K562 (cell line): ENCODE measurements at regions not wholly inside any gene's neighbourhood (a gene's known extent, or its start where the extent isn't known, plus 50 kb on each side); places are given as distances from the start of the nearest gene placed in this dataset.

ENCODE experiments used
- ATAC-seq: fragments of 200-7000 bp; cut with Tn5 transposase; 3 replicates; pipeline ENCODE4 v1.9.1; 2020; ENCODE audit warnings: moderate library complexity
- BruUV-seq: library from RNA; stranded (reverse); fragments of 400-500 nt; replicated peaks from 2 replicates; lab custom pipeline; 2021; lab: Mats Ljungman, UMichigan
- CTCF ChIA-PET: fragments of 300-600 bp; formaldehyde crosslinking; extraction: SDS; loops from one replicate; lab custom pipeline; 2021; ENCODE audit warnings: low intra/inter-chr PET ratio; lab: Yijun Ruan, JAX
- POLR2A ChIA-PET: fragments of 300-600, 350-650 bp; sonication (Branson Sonifier 250); formaldehyde crosslinking; extraction: SDS; loops from one replicate; lab custom pipeline; 2021; ENCODE audit warnings: antibody characterized with exemption, inconsistent platforms; lab: Yijun Ruan, JAX
- DNase-seq, 4 experiments: peaks; one replicate each; pipeline versions ENCODE4 v3.0.0 to v3.0.0-alpha.2; 2011 to 2018; ENCODE audit warnings: low spot score in 3 of 4, mixed read lengths in 3 of 4; ENCODE audit errors: extremely low read depth in 1 of 4
- FAIRE-seq: peaks from 2 replicates; lab custom pipeline; 2011; peaks lifted over from hg19 to GRCh38; lab: Jason Lieb, UNC
- H2AFZ ChIP-seq: 2 replicates; pipeline ENCODE4 v1.6.0; 2011; ENCODE audit warnings: low read depth, low read length, control low read depth, inconsistent platforms
- H3K27ac ChIP-seq: fragments of 200-600 bp; 3 replicates; pipeline ENCODE4 v1.8.0; 2011; ENCODE audit warnings: low read depth, mild to moderate bottlenecking, control low read depth, inconsistent platforms, low read length, moderate library complexity, mixed read lengths; ENCODE audit errors: extremely low read depth
- H3K27me3 ChIP-seq, 2 experiments: fragments of 300-600 bp in 1 of 2; 2 replicates in 1 of 2; 3 replicates in 1 of 2; pipeline versions ENCODE4 v1.6.0 to v1.8.0; 2011; ENCODE audit warnings: inconsistent platforms in 2 of 2, low read length in 2 of 2, mild to moderate bottlenecking in 1 of 2, mixed read lengths in 1 of 2, moderate library complexity in 1 of 2; ENCODE audit not compliant: control insufficient read depth in 2 of 2, insufficient read depth in 2 of 2
- H3K36me3 ChIP-seq: fragments of 300-600 bp; 3 replicates; pipeline ENCODE4 v1.8.0; 2011; ENCODE audit warnings: mild to moderate bottlenecking, low read length, inconsistent platforms; ENCODE audit not compliant: control insufficient read depth, insufficient read depth
- H3K4me1 ChIP-seq, 2 experiments: fragments of 200-600 bp in 1 of 2; replicated peaks in 1 of 2; 2 replicates in 1 of 2; 3 replicates in 1 of 2; pipeline versions ENCODE4 v1.5.1 to v1.8.0; 2011; ENCODE audit warnings: inconsistent platforms in 2 of 2, low read length in 2 of 2, mild to moderate bottlenecking in 1 of 2, mixed read lengths in 1 of 2, moderate library complexity in 1 of 2; ENCODE audit not compliant: control insufficient read depth in 2 of 2, insufficient read depth in 2 of 2
- H3K4me2 ChIP-seq: 2 replicates; pipeline ENCODE4 v1.6.1; 2011; ENCODE audit warnings: low read length, control low read depth, inconsistent platforms, mixed read lengths; ENCODE audit not compliant: insufficient read depth
- H3K4me3 ChIP-seq: fragments of 200-600 bp; sonication (generic), shearing (Covaris generic); 2 replicates; pipeline ENCODE4 v1.5.1; 2016; ENCODE audit warnings: control low read depth, inconsistent platforms
- H3K79me2 ChIP-seq: fragments of 200-600 bp; 3 replicates; pipeline ENCODE4 v1.8.0; 2011; ENCODE audit warnings: low read length, inconsistent platforms; ENCODE audit not compliant: control insufficient read depth, insufficient read depth
- H3K9ac ChIP-seq, 2 experiments: 2 replicates each; pipeline versions ENCODE4 v1.6.0 to v1.6.1; 2011; ENCODE audit warnings: low read depth in 2 of 2, low read length in 2 of 2, control low read depth in 1 of 2, inconsistent platforms in 1 of 2, mild to moderate bottlenecking in 1 of 2, mixed read lengths in 1 of 2; ENCODE audit not compliant: insufficient read depth in 1 of 2
- H3K9me1 ChIP-seq: one replicate; pipeline ENCODE4 v1.6.0; 2011; ENCODE audit warnings: inconsistent platforms, mild to moderate bottlenecking, low read length, moderate library complexity; ENCODE audit not compliant: control insufficient read depth, insufficient read depth
- H3K9me3 ChIP-seq: replicated peaks from 2 replicates; pipeline ENCODE4 v1.5.1; 2011; ENCODE audit warnings: low read depth, low read length, inconsistent platforms; ENCODE audit not compliant: control insufficient read depth, insufficient read depth
- H4K20me1 ChIP-seq: replicated peaks from 2 replicates; pipeline ENCODE4 v1.6.1; 2011; ENCODE audit warnings: low read length, inconsistent platforms, mixed read lengths; ENCODE audit not compliant: control insufficient read depth, insufficient read depth
- CAMTA2 ChIP-seq: fragments of 250-450 bp; sonication (Bioruptor Pico); conservative IDR thresholded peaks from 2 replicates; pipeline ENCODE4 v1.5.1; 2022
- KLF1 ChIP-seq: fragments of 450-650 bp; IDR thresholded peaks from 2 replicates; pipeline ENCODE4 v1.6.1; 2016; ENCODE audit warnings: missing genetic modification characterization, missing compliant biosample characterization
- MTA3 ChIP-seq: fragments of 450-650 bp; formaldehyde crosslinking; IDR thresholded peaks from 2 replicates; pipeline ENCODE4 v1.6.1; 2017; ENCODE audit warnings: mild to moderate bottlenecking, borderline replicate concordance
- NFIX ChIP-seq: fragments of 250-450 bp; sonication (Bioruptor Pico); IDR thresholded peaks from 2 replicates; pipeline ENCODE4 v1.4.0; 2020; ENCODE audit warnings: low read depth, mild to moderate bottlenecking, moderate library complexity
- PYGO2 ChIP-seq: fragments of 450-650 bp; IDR thresholded peaks from 2 replicates; pipeline ENCODE4 v1.6.1; 2016; ENCODE audit warnings: mild to moderate bottlenecking, missing genetic modification characterization, moderate library complexity, missing compliant biosample characterization
- SRSF7 ChIP-seq: fragments of 200-400 bp; formaldehyde crosslinking; optimal IDR thresholded peaks from 2 replicates; pipeline ENCODE3; 2017; ENCODE audit warnings: mild to moderate bottlenecking, low read depth, low read length
- WGBS: fragments of 100-300 bp; shearing (Covaris generic); methylation state at CpG from one replicate; pipeline ENCODE4 v1.1.6; 2016; ENCODE audit warnings: low coverage, mixed read lengths; ENCODE audit not compliant: insufficient coverage; ENCODE audit errors: missing lambda C conversion rate; 5-methylcytosine and 5-hydroxymethylcytosine counted together
- in situ Hi-C: fragments of 300-500 bp; cut with MboI; formaldehyde crosslinking; loops from 4 replicates; pipeline ENCODE4 v1.15.0; 2018; ENCODE audit warnings: inconsistent platforms, mixed read lengths
- intact Hi-C: fragments of 100-400 bp; cut with micrococcal nuclease; formaldehyde crosslinking; loops from 2 replicates; pipeline ENCODE4 v1.14.2; 2022
- TF ChIP-seq, protein P1 (sequence below): sonication (generic); formaldehyde crosslinking; IDR thresholded peaks from 2 replicates; pipeline ENCODE4 v1.8.1; 2023; ENCODE audit warnings: missing genetic modification reagents, mild to moderate bottlenecking, borderline replicate concordance

DNA sequence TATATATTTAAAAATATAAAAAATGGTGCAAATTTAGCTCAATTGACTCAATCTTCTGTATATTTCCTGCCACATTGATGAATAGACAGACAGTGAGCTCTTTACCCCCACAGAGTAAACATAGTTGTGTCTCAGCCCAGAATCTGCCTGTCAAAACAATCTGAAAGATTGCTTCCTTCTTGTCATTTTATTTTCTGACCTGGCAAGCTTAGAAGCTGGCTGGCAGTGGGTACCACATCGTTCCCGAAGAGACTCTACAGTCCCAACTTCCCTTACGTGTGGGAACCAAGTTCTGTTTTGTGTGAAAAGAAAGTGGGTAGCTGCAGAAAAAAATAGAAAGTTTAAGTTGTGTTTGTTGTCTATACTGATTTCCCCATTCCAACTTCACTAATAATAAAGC lies 629.3 kb upstream of the NEGR1 start:
- no peaks in the 10 kb centered on the region for H3K79me2 ChIP-seq
- no TSS peak for BruUV-seq
- no peaks in the 10 kb centered on the region for H4K20me1 ChIP-seq
- no peaks in the 10 kb centered on the region for H3K36me3 ChIP-seq
- H3K27me3 ChIP-seq = no peaks in the 10 kb centered on the region
- no peak overlapping the region for H3K27ac ChIP-seq
- no peak for DNase-seq
- no peak overlapping the region for H3K9ac ChIP-seq
- no peak for ATAC-seq
- no peaks in the 10 kb centered on the region for H3K9me1 ChIP-seq
- ChIA-PET CTCF (no interaction called here), POLR2A (no interaction called here)
- intact Hi-C loops = no loop called here
- in situ Hi-C loops = no loop called here
- no peak overlapping the region for H3K4me3 ChIP-seq
- H3K9me3 ChIP-seq = no peaks in the 10 kb centered on the region; the same call in 1 of the 2 replicates
- FAIRE-seq = no peak
- no peak overlapping the region for H2AFZ ChIP-seq
- no peaks in the 10 kb centered on the region for H3K4me1 ChIP-seq
- 2% methylated on average over 3 of the region's 3 CpGs for WGBS
- no peak for TF ChIP-seq SRSF7
- TF ChIP-seq, protein P1, sequence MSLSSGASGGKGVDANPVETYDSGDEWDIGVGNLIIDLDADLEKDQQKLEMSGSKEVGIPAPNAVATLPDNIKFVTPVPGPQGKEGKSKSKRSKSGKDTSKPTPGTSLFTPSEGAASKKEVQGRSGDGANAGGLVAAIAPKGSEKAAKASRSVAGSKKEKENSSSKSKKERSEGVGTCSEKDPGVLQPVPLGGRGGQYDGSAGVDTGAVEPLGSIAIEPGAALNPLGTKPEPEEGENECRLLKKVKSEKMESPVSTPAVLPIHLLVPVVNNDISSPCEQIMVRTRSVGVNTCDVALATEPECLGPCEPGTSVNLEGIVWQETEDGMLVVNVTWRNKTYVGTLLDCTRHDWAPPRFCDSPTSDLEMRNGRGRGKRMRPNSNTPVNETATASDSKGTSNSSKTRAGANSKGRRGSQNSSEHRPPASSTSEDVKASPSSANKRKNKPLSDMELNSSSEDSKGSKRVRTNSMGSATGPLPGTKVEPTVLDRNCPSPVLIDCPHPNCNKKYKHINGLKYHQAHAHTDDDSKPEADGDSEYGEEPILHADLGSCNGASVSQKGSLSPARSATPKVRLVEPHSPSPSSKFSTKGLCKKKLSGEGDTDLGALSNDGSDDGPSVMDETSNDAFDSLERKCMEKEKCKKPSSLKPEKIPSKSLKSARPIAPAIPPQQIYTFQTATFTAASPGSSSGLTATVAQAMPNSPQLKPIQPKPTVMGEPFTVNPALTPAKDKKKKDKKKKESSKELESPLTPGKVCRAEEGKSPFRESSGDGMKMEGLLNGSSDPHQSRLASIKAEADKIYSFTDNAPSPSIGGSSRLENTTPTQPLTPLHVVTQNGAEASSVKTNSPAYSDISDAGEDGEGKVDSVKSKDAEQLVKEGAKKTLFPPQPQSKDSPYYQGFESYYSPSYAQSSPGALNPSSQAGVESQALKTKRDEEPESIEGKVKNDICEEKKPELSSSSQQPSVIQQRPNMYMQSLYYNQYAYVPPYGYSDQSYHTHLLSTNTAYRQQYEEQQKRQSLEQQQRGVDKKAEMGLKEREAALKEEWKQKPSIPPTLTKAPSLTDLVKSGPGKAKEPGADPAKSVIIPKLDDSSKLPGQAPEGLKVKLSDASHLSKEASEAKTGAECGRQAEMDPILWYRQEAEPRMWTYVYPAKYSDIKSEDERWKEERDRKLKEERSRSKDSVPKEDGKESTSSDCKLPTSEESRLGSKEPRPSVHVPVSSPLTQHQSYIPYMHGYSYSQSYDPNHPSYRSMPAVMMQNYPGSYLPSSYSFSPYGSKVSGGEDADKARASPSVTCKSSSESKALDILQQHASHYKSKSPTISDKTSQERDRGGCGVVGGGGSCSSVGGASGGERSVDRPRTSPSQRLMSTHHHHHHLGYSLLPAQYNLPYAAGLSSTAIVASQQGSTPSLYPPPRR (CRISPR knock-in tag) = no peak
- no peak for TF ChIP-seq NFIX (CRISPR knock-in tag)
- no peak for TF ChIP-seq KLF1 (tag)
- TF ChIP-seq CAMTA2 (CRISPR knock-in tag) = no peak
- TF ChIP-seq PYGO2 (tag) = no peak
- TF ChIP-seq MTA3 = no peak
- H3K4me2 ChIP-seq = no peak overlapping the region
